ENCODE measurements at regions not wholly inside any gene's neighbourhood (a gene's known extent, or its start where the extent isn't known, plus 50 kb on each side); places are given as distances from the start of the nearest gene placed in this dataset.

DNA sequence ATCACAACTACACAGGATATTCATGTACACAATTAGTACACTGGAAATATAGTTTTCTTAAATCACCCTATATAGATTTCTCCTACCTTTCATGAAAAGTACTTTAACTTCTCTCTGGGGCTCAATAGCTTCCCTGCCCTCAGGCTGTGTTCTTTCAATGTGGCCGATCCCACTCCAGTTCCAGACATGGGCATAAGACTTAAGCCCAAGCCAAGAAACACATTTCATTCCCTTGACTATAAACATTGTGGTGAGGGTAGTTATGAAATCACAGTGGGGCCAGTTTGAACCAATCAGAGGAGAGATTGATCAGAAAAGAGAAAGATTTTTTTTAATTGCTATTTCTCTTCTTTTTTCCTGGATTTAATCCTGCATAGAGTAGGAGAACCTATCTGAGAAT is 904.6 kb upstream of the SORCS1 start:
- no peak for TF ChIP-seq CTCF (IDR thresholded peaks at IDR 0.05)
- TF ChIP-seq EP300 (IDR thresholded peaks at IDR 0.05) = no peak

All from ovary (tissue), 3 donors.